ENCODE measurements at regions not wholly inside any gene's neighbourhood (a gene's known extent, or its start where the extent isn't known, plus 50 kb on each side); places are given as distances from the start of the nearest gene placed in this dataset.

DNA sequence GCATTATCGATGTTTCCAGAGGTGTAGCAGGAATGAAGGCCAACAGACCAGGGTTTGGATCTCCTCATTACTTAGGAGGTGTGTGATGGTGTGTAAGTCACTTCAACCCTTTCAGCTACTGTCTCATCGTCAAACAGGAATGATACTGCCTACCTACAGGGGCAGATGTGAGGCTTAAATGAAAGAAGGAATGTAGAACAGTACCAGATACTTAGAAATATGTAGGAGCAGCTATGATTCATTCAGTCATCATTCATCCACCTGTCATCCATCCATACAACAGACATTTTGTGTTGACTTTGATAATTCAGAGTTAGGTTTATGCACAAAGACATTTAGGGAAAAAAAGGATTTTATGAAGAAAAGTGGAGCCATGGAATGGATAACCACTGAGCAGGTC lies 486.9 kb upstream of the DAB1 start:
- no peak overlapping the region for H3K27ac ChIP-seq (ENCODE audit: low read length)
- no peaks in the 10 kb centered on the region for H3K36me3 ChIP-seq (replicated peaks; ENCODE audit: low read depth, low read length)
- H3K4me1 ChIP-seq (ENCODE audit: low read length) = no peaks in the 10 kb centered on the region
- no peak for TF ChIP-seq CTCF (IDR thresholded peaks at IDR 0.05; ENCODE audit: low read depth, low read length)
- no peak for TF ChIP-seq EZH2phosphoT487 (IDR thresholded peaks at IDR 0.05; ENCODE audit: low read depth)
- no peak overlapping the region for H3K4me2 ChIP-seq (ENCODE audit: low read length)
- H3K9ac ChIP-seq (ENCODE audit: low read length) = no peak overlapping the region
- H3K9me3 ChIP-seq (ENCODE audit: insufficient read depth, low read length) = no peaks in the 10 kb centered on the region
- no peak overlapping the region for H2AFZ ChIP-seq (ENCODE audit: low read depth, low read length)
- H3K27me3 ChIP-seq (ENCODE audit: low read depth, low read length) = no peaks in the 10 kb centered on the region
- H3K4me3 ChIP-seq (ENCODE audit: low read length) = no peak overlapping the region
- H3K79me2 ChIP-seq (ENCODE audit: low read length) = no peaks in the 10 kb centered on the region
- no peaks in the 10 kb centered on the region for H4K20me1 ChIP-seq (ENCODE audit: insufficient read depth, low read length)

DNA sequence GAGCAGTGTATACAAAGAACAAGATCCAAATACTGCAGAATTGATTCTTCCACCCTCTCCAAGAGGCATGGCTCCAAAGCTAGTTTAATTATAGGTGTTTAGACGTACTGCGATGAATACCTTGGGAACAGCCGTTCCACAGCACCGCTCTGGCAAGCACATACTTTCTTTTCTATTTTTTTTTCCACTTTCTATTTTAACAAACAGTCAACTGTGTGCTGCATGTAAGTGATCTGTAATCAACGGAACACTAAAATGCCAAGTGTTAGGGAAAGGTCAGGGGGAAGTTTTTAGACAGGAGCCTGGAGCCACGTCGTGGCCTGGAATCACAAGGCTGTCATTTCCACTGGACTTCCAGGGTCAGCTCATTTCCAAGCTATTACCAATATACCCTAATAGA lies 486.4 kb upstream of the DAB1 start:
- Histone ChIP-seq H3K4me3 (ENCODE audit: low read length) (no peak overlapping the region), H3K79me2 (ENCODE audit: low read length) (no peaks in the 10 kb centered on the region), H3K27me3 (ENCODE audit: low read depth, low read length) (no peaks in the 10 kb centered on the region), H3K36me3 (replicated peaks; ENCODE audit: low read depth, low read length) (no peaks in the 10 kb centered on the region), H2AFZ (ENCODE audit: low read depth, low read length) (no peak overlapping the region), H3K4me2 (ENCODE audit: low read length) (no peak overlapping the region), H4K20me1 (ENCODE audit: insufficient read depth, low read length) (no peaks in the 10 kb centered on the region), H3K4me1 (ENCODE audit: low read length) (no peaks in the 10 kb centered on the region), H3K9me3 (ENCODE audit: insufficient read depth, low read length) (no peaks in the 10 kb centered on the region), H3K9ac (ENCODE audit: low read length) (no peak overlapping the region), H3K27ac (ENCODE audit: low read length) (no peak overlapping the region)
- TF ChIP-seq EZH2phosphoT487 (IDR thresholded peaks at IDR 0.05; ENCODE audit: low read depth) = no peak
- TF ChIP-seq CTCF (IDR thresholded peaks at IDR 0.05; ENCODE audit: low read depth, low read length) = no peak

- Histone ChIP-seq H3K27ac (ENCODE audit: low read length) (no peak overlapping the region), H3K9ac (ENCODE audit: low read length) (no peak overlapping the region), H3K36me3 (replicated peaks; ENCODE audit: low read depth, low read length) (no peaks in the 10 kb centered on the region), H3K27me3 (ENCODE audit: low read depth, low read length) (no peaks in the 10 kb centered on the region), H3K4me2 (ENCODE audit: low read length) (no peak overlapping the region), H3K79me2 (ENCODE audit: low read length) (no peaks in the 10 kb centered on the region), H2AFZ (ENCODE audit: low read depth, low read length) (no peak overlapping the region), H3K9me3 (ENCODE audit: insufficient read depth, low read length) (no peaks in the 10 kb centered on the region), H4K20me1 (ENCODE audit: insufficient read depth, low read length) (no peaks in the 10 kb centered on the region), H3K4me3 (ENCODE audit: low read length) (no peak overlapping the region), H3K4me1 (ENCODE audit: low read length) (peaks cover 7% of the 10 kb centered on the region)
- TF ChIP-seq CTCF (IDR thresholded peaks at IDR 0.05; ENCODE audit: low read depth, low read length) (no peak), EZH2phosphoT487 (IDR thresholded peaks at IDR 0.05; ENCODE audit: low read depth) (no peak)
Measured at GRCh38 chr1:57908147-57908890, 484.5 kb upstream of the DAB1 start.

DNA sequence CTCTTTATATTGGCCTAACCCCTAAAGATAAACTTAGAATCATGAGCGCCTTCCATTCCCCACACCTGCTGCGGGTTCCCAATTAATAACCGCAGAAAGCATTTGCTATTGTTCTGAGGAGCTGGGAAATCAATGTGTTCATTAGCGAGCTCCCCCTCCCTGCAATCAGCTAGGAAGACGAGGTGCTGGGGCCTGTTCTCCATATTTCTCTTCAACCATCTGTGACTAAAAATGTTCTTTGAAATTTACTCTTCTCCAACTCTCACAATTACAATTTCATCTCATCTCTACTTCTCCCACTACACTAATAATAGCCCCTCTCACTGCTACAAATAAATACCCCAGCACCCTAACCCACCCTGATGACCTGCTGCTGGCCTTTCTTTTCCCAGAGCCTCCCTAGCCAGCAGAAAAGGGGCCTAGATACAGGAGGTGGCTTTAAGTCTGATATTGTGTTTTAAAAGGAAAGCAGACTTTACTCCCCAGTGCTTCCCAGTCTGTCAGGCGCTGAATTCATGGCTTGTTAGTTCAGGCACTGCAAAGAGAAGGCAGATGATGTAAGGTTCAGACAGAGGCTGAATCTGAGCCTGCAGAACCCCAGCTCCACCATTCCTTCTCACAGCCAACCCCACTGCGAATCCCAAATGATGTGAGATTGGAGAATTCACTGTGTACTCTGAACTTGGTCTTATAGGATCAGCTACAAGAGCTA lies 477.5 kb upstream of the DAB1 start:
- Histone ChIP-seq H3K27me3 (ENCODE audit: low read depth, low read length) (0 out of 2 replicates have a peak, but pooled peaks cover 4% of the 10 kb centered on the region), H3K36me3 (replicated peaks; ENCODE audit: low read depth, low read length) (no peaks in the 10 kb centered on the region), H3K4me1 (ENCODE audit: low read length) (peaks cover 9% of the 10 kb centered on the region), H3K9me3 (ENCODE audit: insufficient read depth, low read length) (no peaks in the 10 kb centered on the region), H3K79me2 (ENCODE audit: low read length) (no peaks in the 10 kb centered on the region), H3K4me2 (ENCODE audit: low read length) (no peak overlapping the region), H3K9ac (ENCODE audit: low read length) (no peak overlapping the region), H3K27ac (ENCODE audit: low read length) (no peak overlapping the region), H4K20me1 (ENCODE audit: insufficient read depth, low read length) (no peaks in the 10 kb centered on the region), H3K4me3 (ENCODE audit: low read length) (no peak overlapping the region), H2AFZ (ENCODE audit: low read depth, low read length) (no peak overlapping the region)
- no peak for TF ChIP-seq CTCF (IDR thresholded peaks at IDR 0.05; ENCODE audit: low read depth, low read length)
